Small intestine (tissue), 7 donors: ENCODE measurements at regions not wholly inside any gene's neighbourhood (a gene's known extent, or its start where the extent isn't known, plus 50 kb on each side); places are given as distances from the start of the nearest gene placed in this dataset.

Experiments
- DNase-seq, 2 donors: peaks; one replicate each; pipeline versions ENCODE4 v3.0.0 to v3.0.0-alpha.2; 2013
- FAIRE-seq: peaks from 2 replicates; lab custom pipeline; 2012; peaks lifted over from hg19 to GRCh38; lab: Jason Lieb, UNC
- H3K27ac ChIP-seq, 3 donors: one replicate each; pipeline ENCODE4 v1.5.1; 2013; ENCODE audit warnings: low read length in 2 of 3, mild to moderate bottlenecking in 2 of 3, control low read depth in 1 of 3, inconsistent platforms in 1 of 3, low read depth in 1 of 3, moderate library complexity in 1 of 3
- H3K27me3 ChIP-seq, 3 donors: one replicate each; pipeline ENCODE4 v1.6.1; 2013; ENCODE audit warnings: low read length in 3 of 3, inconsistent platforms in 1 of 3; ENCODE audit not compliant: control insufficient read depth in 3 of 3, insufficient read depth in 3 of 3
- H3K36me3 ChIP-seq, 3 donors: one replicate each; pipeline ENCODE4 v1.6.1; 2013; ENCODE audit warnings: low read length in 3 of 3, inconsistent platforms in 1 of 3, low read depth in 1 of 3, mild to moderate bottlenecking in 1 of 3, moderate library complexity in 1 of 3; ENCODE audit not compliant: control insufficient read depth in 3 of 3, insufficient read depth in 2 of 3
- H3K4me1 ChIP-seq, 3 donors: one replicate each; pipeline ENCODE4 v1.6.1; 2013; ENCODE audit warnings: low read length in 2 of 3, inconsistent platforms in 1 of 3, low read depth in 1 of 3, mild to moderate bottlenecking in 1 of 3, moderate library complexity in 1 of 3; ENCODE audit not compliant: control insufficient read depth in 3 of 3, insufficient read depth in 2 of 3
- H3K4me3 ChIP-seq, 3 donors: one replicate each; pipeline ENCODE4 v1.5.1; 2013; ENCODE audit warnings: low read length in 3 of 3, control low read depth in 1 of 3, inconsistent platforms in 1 of 3, low read depth in 1 of 3, mild to moderate bottlenecking in 1 of 3, moderate library complexity in 1 of 3
- H3K9me3 ChIP-seq, 2 donors: one replicate each; pipeline ENCODE4 v1.6.1; 2013; ENCODE audit warnings: low read depth in 1 of 2, low read length in 1 of 2; ENCODE audit not compliant: control insufficient read depth in 2 of 2, insufficient read depth in 1 of 2
- WGBS, 3 donors: extraction: QIAGEN DNeasy Blood & Tissue Kit; methylation state at CpG; one replicate each; pipeline ENCODE4 v1.1.7; 2013; 5-methylcytosine and 5-hydroxymethylcytosine counted together
- donor health status: healthy with polysubstance abuse.
- donor health status: control.
- donor health status: control.
- donor health status: Bipolar disorder and iron deficiency.
- donor health status: healthy.

DNA sequence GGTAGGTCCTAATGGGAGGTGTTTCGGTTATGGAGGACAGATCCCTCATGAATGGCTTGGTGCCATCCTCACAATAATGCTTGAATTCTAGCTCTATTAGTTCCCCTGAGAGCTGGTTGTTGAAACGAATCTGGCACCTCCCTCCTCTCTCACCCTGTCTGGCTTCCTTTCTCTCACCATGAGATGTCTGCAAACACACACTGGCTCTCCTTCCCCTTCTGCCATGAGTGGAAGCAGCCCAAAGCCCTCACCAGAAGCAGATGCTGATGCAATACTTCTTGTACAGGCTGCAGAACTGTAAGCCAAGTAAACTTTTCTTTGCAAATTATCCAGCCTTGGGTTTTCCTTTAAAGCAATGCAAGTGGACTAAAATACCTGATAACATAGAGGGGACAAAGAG is 86.6 kb downstream of the RND3 start:
- H3K4me1 ChIP-seq = peaks cover 0 to 4% (median 0%) of the 10 kb centered on the region in 3 donors
- H3K27ac ChIP-seq = no peak overlapping the region
- H3K36me3 ChIP-seq = no peaks in the 10 kb centered on the region
- WGBS, 3 donors = 73 to 83% (median 77%) methylated on average over 2 of the region's 2 CpGs
- no peak for FAIRE-seq
- no peaks in the 10 kb centered on the region for H3K9me3 ChIP-seq
- no peaks in the 10 kb centered on the region for H3K27me3 ChIP-seq
- no peak for DNase-seq
- no peak overlapping the region for H3K4me3 ChIP-seq

- no peak overlapping the region for H3K27ac ChIP-seq
- no peaks in the 10 kb centered on the region for H3K4me1 ChIP-seq
- no peak overlapping the region for H3K4me3 ChIP-seq
- DNase-seq = no peak
- H3K36me3 ChIP-seq = no peaks in the 10 kb centered on the region
- H3K27me3 ChIP-seq = no peaks in the 10 kb centered on the region
- 65 to 73% (median 71%) methylated on average over 4 of the region's 4 CpGs for WGBS, 3 donors
- H3K9me3 ChIP-seq = no peaks in the 10 kb centered on the region
- FAIRE-seq = no peak
Observed at GRCh38 chr2:150392614-150393013, 94.9 kb downstream of the RND3 start.

DNA sequence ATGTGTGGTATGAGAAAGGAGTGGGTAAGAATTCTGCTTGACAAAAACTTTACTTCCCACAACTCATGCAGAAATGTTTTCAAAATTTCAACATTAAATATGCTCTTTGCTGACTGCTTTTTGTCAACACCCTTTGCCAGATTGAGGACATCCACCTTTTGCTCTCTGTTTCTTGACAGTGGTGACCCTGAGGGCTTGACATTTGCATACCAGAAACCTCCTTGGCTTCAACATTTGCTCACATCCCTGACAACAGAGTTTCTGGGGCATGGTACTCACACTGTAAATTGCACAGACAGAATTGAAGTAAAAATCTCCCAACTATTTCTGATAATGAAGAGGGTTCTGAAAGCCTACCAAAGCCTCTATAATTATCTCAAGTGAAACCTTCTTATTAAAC is 95.7 kb downstream of the RND3 start:
- Histone ChIP-seq H3K36me3 (no peaks in the 10 kb centered on the region), H3K4me1 (no peaks in the 10 kb centered on the region), H3K27ac (no peak overlapping the region), H3K27me3 (no peaks in the 10 kb centered on the region), H3K4me3 (no peak overlapping the region), H3K9me3 (no peaks in the 10 kb centered on the region)
- no peak for DNase-seq
- no peak for FAIRE-seq

DNA sequence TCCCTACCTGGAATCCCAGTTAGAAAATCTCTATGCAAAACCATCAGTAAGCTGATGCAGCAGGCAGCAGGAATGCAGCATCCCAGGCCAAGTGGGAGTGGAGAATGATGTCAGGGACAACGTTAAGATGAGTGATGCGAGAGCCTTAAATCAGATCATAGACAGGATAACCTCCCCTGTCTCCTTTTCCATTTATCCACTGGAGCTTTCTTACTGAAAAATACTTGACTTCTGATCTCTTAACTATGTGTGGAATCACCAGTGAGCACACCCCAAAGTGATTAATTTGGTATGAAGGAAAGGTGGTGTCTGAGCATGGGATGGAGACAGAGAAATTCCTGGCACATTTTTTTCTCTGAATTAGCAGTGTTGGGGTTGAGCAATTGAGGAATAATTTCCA is 98.0 kb downstream of the RND3 start:
- Histone ChIP-seq H3K9me3 (peaks cover 0 to 3% of the 10 kb centered on the region in 2 donors), H3K27ac (no peak overlapping the region), H3K4me3 (no peak overlapping the region), H3K27me3 (no peaks in the 10 kb centered on the region), H3K36me3 (no peaks in the 10 kb centered on the region), H3K4me1 (no peaks in the 10 kb centered on the region)
- no peak for FAIRE-seq
- 82 to 86% (median 84%) methylated on average over 2 of the region's 2 CpGs for WGBS, 3 donors
- no peak for DNase-seq

DNA sequence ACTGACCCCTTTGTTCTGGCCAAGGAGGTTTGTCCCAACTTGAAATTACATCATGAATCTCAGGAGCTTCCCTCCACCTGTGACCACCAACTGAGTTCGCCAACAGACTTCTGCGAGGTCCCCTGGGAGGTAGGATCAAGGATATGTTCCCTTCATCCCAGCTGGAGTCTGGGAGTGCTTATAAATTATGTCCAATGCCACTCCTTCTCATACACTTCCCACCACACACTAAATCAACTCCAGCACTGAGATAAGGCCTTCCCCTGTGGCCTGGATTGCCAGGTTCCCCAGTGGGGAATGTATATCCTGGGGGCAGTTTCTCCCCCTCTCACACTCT is 99.2 kb downstream of the RND3 start:
- no peaks in the 10 kb centered on the region for H3K27me3 ChIP-seq
- 88 to 97% (median 89%) methylated on average over 2 of the region's 2 CpGs for WGBS, 3 donors
- H3K4me1 ChIP-seq = no peaks in the 10 kb centered on the region
- no peaks in the 10 kb centered on the region for H3K36me3 ChIP-seq
- DNase-seq = no peak
- peaks cover 0 to 3% of the 10 kb centered on the region in 2 donors for H3K9me3 ChIP-seq
- FAIRE-seq = no peak
- no peak overlapping the region for H3K27ac ChIP-seq
- H3K4me3 ChIP-seq = no peak overlapping the region

DNA sequence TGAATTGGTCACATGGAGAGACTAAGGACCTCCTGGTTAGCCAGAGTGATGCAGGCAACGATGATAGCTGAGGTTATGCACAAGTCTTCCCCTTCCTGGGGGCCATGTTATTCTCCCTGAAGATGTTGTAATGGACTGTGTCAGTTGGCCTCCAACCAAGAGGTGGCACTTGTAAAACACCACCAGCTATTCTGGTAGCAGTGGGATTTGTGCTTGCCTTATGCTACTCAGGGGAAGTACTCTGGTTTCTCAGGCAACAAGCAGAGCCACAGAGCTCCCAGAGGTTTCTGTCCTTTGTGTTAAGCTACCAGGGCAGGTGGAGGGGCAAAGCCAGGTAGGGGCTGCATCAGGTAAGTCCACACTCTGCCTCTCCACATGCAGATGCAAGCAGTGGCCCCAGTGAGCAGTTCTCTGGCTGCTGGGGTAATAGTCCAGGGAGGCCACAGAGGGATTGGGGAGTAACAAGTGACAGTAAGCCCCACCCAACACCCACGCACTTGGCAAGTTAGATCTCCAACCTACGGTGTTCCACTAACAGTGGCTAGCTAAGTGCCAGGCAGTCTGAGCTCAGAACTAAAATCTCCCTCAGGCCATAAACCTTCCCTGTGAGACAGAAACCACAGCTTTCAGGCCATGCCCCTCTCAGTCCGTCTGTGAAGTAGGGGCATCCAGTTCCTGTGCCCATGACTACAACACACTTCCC is 99.7 kb downstream of the RND3 start:
- Histone ChIP-seq H3K27me3 (no peaks in the 10 kb centered on the region), H3K27ac (no peak overlapping the region), H3K36me3 (no peaks in the 10 kb centered on the region), H3K4me1 (no peaks in the 10 kb centered on the region), H3K4me3 (no peak overlapping the region), H3K9me3 (peaks cover 0 to 3% of the 10 kb centered on the region in 2 donors)
- FAIRE-seq (no peak), DNase-seq (no peak)
- WGBS, 3 donors = 81 to 90% (median 87%) methylated on average over 4 of the region's 4 CpGs

- H3K27ac ChIP-seq = no peak overlapping the region
- H3K4me3 ChIP-seq = no peak overlapping the region
- H3K27me3 ChIP-seq = no peaks in the 10 kb centered on the region
- no peaks in the 10 kb centered on the region for H3K4me1 ChIP-seq
- FAIRE-seq (no peak), DNase-seq (no peak)
- no peaks in the 10 kb centered on the region for H3K36me3 ChIP-seq
- 45 to 50% (median 49%) methylated on average over 1 of the region's 1 CpG for WGBS, 3 donors
- peaks cover 0 to 3% of the 10 kb centered on the region in 2 donors for H3K9me3 ChIP-seq
Observed at GRCh38 chr2:150385211-150385610, 102.3 kb downstream of the RND3 start.

GRCh38 chr2:150383587-150383986 is 103.9 kb downstream of the RND3 start:
- Histone ChIP-seq H3K36me3 (no peaks in the 10 kb centered on the region), H3K4me3 (no peak overlapping the region), H3K9me3 (peaks cover 0 to 3% of the 10 kb centered on the region in 2 donors), H3K4me1 (no peaks in the 10 kb centered on the region), H3K27me3 (no peaks in the 10 kb centered on the region), H3K27ac (no peak overlapping the region)
- DNase-seq (no peak), FAIRE-seq (no peak)

DNA sequence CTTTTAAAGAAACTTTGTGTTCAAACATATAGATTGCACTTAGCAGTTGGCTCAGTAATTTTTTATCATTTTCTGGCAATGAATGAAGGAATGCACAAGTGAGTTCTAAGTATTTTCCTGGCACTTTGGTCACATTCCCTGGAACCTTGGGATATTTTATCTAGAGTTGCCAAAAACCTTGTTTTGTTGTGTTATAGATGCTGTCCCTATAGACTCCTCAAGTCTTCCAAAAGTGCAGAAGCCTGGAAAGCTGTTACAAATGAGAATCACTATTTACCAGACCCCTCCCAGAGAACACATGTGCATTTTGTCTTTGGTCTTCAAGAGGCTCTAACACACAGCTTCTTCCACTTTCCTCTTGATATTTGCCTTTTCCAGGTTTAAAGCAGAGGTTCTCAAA is 108.3 kb downstream of the RND3 start:
- no peaks in the 10 kb centered on the region for H3K4me1 ChIP-seq
- no peak for DNase-seq
- peaks cover 0 to 5% of the 10 kb centered on the region in 2 donors for H3K9me3 ChIP-seq
- no peaks in the 10 kb centered on the region for H3K27me3 ChIP-seq
- H3K27ac ChIP-seq = no peak overlapping the region
- no peaks in the 10 kb centered on the region for H3K36me3 ChIP-seq
- no peak overlapping the region for H3K4me3 ChIP-seq
- FAIRE-seq = no peak
